22Rv1 (cell line): ENCODE measurements at regions not wholly inside any gene's neighbourhood (a gene's known extent, or its start where the extent isn't known, plus 50 kb on each side); places are given as distances from the start of the nearest gene placed in this dataset.
A peak's percentile ranks its signal among the peaks of the same experiment; 100 is the strongest.

Experiments used
- H3K27ac ChIP-seq: fragments of 450-650 bp; 2 replicates; pipeline ENCODE4 v1.5.1; 2017
- ZFX ChIP-seq: fragments of 450-650 bp; IDR thresholded peaks from 2 replicates; pipeline ENCODE4 v1.6.1; 2017; ENCODE audit warnings: antibody characterized with exemption, borderline replicate concordance
- TF ChIP-seq, protein P1 (sequence below): fragments of 450-650 bp; IDR thresholded peaks from 2 replicates; pipeline ENCODE4 v1.5.1; 2017; ENCODE audit warnings: mild to moderate bottlenecking

DNA sequence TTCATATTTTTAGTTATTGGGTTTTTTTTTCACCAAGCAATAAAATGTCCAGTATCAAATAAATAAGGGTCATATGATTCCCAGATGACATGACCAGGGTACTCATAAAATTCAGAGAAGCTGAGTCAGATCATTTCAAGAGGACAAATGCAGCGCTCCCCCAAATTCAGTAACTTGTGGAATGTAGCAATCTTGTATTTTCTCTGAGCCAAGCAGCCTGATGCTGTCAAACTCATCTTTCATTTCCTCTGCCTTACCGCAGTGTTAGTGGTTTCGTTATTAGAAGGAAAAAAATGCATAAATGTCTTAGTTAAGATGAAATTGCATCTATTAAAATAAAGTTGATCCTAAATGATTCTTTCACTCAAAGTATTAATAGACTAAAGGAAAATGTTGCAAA lies 57.8 kb upstream of the EDN1 start:
- TF ChIP-seq, protein P1, sequence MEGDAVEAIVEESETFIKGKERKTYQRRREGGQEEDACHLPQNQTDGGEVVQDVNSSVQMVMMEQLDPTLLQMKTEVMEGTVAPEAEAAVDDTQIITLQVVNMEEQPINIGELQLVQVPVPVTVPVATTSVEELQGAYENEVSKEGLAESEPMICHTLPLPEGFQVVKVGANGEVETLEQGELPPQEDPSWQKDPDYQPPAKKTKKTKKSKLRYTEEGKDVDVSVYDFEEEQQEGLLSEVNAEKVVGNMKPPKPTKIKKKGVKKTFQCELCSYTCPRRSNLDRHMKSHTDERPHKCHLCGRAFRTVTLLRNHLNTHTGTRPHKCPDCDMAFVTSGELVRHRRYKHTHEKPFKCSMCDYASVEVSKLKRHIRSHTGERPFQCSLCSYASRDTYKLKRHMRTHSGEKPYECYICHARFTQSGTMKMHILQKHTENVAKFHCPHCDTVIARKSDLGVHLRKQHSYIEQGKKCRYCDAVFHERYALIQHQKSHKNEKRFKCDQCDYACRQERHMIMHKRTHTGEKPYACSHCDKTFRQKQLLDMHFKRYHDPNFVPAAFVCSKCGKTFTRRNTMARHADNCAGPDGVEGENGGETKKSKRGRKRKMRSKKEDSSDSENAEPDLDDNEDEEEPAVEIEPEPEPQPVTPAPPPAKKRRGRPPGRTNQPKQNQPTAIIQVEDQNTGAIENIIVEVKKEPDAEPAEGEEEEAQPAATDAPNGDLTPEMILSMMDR, result no peak
- no peak for TF ChIP-seq ZFX
- H3K27ac ChIP-seq, result no peak overlapping the region

DNA sequence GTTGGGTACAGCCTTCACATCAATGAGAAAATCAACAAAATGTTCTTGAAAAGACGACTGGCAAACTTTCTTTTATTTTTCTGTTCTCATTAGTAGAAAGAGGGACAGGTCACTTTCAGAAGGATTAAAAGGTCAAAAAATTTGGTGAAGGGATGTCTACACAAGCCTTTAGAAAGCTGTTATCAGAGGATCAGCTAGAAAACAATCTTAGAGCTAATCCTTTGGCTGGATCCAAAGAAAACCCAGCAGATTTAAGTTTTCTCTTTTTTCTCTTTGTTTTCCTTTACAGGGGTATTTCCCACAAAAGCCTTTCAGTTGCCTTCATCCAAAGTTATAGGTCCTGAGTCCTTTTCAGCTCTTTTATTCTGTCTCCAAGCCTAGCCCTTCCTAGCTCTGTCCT lies 57.3 kb upstream of the EDN1 start:
- TF ChIP-seq, protein P1, result no peak
- no peak for TF ChIP-seq ZFX
- no peak overlapping the region for H3K27ac ChIP-seq

DNA sequence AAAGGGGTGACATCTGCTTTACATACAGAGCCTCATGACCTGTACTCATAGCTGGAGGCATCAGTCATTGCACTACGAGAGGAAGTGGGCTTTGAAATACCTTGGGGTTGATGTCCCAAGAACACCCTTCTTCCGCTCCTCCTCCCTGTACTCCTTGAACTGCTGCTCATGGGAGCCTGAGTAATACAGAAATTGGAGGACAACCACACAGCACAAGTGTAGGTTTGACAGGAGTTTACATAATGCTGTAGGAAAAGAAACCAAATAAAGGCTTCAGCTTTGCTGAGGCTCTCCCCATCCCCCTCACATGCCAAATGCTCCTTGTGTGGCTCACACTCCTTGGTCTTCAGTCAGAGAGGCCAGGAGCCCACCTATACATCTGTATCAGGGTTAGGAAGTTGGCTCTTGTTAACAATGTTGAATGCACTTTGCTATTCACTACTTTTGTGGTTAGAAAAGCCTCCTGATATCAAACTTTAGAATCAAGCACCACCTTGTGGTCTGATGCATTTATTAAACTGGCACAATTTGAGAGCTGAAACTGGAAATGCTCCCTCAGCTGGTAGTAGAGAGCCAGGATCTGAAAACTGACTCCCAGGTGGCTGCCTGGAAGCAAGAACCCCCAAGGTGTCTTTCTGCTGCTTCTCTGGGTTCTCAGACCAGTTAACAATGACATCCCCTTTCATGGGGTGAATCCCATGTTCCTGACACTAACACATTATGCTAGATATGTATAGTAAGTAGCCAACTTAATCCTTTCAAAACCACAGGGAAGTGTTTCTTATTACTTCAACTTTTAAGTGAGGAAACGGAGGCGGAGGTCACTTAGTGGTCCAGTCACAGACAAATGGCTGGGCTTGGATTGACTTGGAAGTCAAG lies 56.2 kb upstream of the EDN1 start:
- TF ChIP-seq, protein P1, result peak; percentile 86
- no peak for TF ChIP-seq ZFX
- no peak overlapping the region for H3K27ac ChIP-seq

DNA sequence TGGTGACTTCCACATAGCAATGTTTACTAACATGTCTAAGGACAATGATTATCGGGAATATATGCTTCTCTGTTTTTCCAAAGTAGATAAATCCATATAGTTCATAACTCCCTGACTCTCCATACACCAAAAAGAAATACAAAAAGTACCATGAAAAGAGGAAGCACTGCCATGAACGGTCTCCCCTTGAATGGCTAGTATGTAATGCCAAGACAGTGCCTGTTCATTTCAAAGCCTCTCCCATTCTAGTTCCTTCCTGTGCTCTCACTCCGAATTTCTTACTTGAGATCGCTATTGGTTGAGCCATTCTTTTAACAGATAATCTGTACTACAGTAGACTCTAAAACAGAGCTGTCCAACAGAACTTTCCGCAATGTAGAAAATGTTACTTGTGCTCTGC lies 54.8 kb upstream of the EDN1 start:
- TF ChIP-seq, protein P1, result no peak
- TF ChIP-seq ZFX, result no peak
- H3K27ac ChIP-seq, result no peak overlapping the region

DNA sequence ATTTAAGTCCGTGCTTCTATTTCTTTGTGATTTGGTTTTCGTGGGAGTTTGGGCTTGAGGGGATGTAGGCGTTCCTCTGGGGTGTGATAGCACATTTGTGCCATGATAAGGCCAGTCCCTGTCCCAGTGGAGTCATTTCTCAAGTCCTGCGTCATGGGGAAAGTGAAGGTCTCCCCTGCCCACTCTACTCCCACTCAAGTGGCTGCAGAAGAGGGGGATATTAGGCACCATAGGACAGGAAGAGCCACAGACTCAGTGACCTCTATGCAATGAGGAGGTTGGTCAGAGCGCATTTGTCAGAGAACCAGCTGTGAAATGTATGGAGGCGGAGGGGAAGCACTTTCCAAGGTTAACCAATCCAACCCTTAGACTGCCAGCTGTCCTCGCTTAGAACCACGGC lies 51.9 kb upstream of the EDN1 start:
- TF ChIP-seq, protein P1, result no peak
- no peak for TF ChIP-seq ZFX
- H3K27ac ChIP-seq, result no peak overlapping the region
